COLO829 (cell line): ENCODE measurements at regions not wholly inside any gene's neighbourhood (a gene's known extent, or its start where the extent isn't known, plus 50 kb on each side); places are given as distances from the start of the nearest gene placed in this dataset.
"Not testable (repeated sequence)": the region's sequence is repeated elsewhere in the genome, so short reads cannot be mapped to it uniquely, and the experiment has no call there.

Experiments used
- DNase-seq: peaks from one replicate; pipeline ENCODE4 v3.0.0; 2012; ENCODE audit warnings: low spot score

GRCh38 chr19:30871979-30872378, 477.3 kb downstream of the TSHZ3 start:
- no peak for DNase-seq

GRCh38 chr19:30870876-30871275, 478.4 kb downstream of the TSHZ3 start:
- DNase-seq: no peak

DNA sequence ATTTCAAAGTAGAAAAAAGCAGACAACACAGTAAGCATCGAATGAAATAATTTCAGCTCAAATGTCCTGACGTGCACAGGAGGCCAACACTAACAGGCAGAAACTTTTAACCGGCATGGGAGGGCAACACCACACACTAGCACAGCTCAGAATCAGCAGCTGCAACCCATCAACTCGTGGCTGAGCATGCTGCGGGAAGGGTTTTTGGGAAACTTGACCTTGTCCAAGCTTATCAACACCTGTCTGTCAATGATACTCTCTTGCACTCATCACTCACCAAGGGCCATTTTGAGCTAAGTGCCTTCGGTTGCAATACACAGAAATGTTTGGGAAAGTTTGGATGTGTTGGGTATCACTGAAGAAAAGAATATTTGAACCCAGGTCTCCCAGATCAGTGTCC, 483.7 kb downstream of the TSHZ3 start:
- no peak for DNase-seq

DNA sequence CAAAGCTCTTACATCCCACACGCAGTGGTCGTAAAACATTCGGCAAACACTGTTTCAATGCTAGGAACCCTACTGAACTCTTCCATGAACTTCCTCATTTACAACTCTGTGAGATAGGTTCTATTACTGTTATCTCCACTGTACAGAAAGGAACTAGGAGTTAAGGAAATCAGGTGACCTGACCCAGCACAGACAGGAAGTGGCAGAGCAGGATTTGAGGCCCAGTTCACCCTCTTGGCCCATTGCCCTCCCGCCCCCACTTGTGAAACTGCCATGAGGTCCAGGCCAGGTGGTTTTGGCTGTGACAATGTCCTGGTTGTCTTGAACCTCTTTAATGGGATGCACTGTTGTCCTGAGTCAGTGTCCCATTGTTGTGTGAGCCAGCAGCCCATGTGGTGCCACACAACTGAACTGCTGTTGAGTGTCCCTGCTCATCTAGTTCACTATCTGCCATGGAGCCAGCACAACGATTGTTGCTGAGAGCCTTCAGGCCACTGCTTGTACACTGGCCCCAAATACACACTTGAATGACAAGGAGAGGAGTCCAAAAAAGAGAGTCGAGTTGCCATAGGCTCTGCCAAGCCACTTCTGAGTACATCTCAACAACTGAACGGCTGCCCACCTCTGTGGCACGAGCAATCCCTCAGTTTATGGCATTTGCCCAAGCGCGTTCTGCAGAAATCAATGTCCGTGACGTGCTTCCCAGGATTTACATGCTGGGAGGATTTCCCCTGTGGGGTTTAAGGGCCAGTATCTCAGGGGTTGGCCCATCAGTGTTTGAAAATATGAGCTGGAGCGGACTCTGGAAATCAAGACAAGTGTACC, 484.6 kb downstream of the TSHZ3 start:
- DNase-seq: no peak

- no peak for DNase-seq
Observed at GRCh38 chr19:30862876-30863275, 486.4 kb downstream of the TSHZ3 start.

- DNase-seq: no peak
Observed at GRCh38 chr19:30861919-30862318, 487.3 kb downstream of the TSHZ3 start.

DNA sequence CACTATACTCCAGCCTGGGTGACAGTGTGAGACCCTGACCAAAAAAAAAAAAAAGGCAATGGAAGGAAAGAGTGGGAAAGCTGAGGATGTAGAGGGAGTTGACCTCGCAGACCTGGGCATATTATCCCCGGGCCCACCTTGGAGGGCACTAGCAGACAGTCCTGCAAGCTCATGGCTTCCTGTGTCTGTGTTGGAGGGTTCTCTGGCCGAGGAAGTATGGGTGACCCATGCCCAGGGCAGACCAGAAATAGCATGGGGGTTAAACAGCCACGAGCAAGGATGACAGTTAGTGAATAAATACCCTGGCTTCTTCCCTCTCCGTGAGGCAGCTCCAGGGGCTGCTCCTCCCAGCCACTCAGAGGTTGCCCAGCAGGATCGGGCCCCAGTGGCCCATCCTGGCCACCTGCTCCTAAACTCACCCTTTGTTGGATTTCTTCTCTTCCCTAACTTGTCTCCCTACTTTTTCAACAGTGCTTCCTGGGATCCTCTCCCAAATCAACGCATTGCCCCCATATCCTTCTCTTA, 485.8 kb downstream of the ZNF536 start:
- DNase-seq: no peak

- no peak for DNase-seq
Observed at GRCh38 chr19:30857388-30857787, 485.2 kb downstream of the ZNF536 start.

- no peak for DNase-seq
Observed at GRCh38 chr19:30856786-30857185, 484.6 kb downstream of the ZNF536 start.

GRCh38 chr19:30856376-30856775, 484.2 kb downstream of the ZNF536 start:
- no peak for DNase-seq

GRCh38 chr19:30855442-30855841, 483.3 kb downstream of the ZNF536 start:
- no peak for DNase-seq

- no peak for DNase-seq
Observed at GRCh38 chr19:30854661-30855060, 482.5 kb downstream of the ZNF536 start.

GRCh38 chr19:30854207-30854606, 482.0 kb downstream of the ZNF536 start:
- no peak for DNase-seq

DNA sequence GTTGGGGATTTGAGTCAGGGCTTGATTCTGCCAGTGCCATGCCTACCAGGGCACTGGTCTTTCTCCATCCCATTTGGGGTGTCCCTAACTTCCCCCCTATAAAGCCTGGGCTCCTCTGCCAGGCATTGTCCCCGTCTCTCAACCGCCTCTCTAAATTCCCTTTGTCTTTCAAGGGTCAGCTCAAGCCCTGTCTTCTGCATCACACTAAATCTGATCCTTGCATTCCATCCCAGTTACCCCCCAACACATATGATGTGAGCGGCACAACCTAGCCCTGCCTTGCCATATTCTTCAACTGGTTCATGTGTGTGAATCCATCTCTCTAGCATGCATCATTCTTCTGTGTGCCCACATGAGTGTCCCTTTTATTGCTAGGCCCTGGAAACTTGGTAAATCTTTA, 480.9 kb downstream of the ZNF536 start:
- no peak for DNase-seq

GRCh38 chr19:30852168-30852567, 480.0 kb downstream of the ZNF536 start:
- DNase-seq: no peak

- no peak for DNase-seq
Observed at GRCh38 chr19:30851646-30852045, 479.5 kb downstream of the ZNF536 start.

DNA sequence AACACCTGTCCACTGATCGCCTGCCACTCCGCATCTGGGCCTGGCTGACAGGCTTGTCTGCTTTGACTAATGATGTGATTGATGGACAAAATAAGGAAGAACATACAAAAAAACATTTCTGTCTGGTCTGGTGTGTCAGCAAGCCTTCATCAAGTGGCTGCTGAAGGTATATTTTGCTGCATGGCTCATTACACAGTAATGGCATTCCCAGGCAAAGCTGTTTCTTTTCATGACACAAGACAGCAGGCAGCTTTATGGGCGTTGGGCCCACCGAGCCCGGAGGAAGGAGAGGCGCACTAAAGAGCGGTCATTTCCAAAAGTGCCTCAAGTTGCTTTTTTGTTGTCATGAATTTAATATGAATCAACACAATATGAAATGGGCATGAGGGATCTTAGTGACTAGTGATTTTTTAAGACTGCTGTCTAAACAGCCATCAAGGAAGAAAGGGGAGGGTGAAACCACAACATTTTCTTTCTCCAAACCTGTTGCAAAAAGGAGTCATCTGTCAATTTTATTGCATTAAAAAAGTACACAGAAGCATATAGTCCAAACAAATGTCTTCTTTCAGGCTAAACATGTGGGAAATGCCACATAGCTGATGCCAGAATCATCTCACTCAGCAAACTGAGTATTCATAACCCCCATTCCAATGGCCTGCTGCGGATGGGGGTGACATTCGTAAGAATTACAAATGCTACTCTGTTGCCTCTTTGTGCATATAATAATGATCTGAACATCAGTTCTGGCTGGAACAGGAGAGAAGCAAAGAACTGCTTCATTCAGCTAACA, 476.6 kb downstream of the ZNF536 start:
- no peak for DNase-seq

GRCh38 chr19:30846102-30846501, 473.9 kb downstream of the ZNF536 start:
- no peak for DNase-seq

DNA sequence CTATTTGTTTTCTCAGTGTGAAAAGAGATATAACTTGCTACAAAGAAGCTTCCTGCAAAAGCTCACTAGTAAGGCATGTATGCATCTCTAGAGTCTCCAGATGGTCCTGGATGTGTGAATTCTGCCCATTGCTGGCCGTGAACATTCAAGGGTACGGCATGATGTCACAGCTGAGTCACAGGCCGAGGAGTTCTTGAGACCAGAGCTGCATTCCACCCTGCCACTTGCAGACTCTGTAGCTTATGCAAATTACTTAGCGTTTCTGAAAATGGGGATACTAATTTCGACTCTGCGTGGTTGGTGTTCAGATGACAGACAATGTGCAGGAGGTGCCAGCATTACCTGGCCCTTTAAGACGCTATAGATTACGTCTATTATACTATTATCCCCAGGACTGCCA, 470.7 kb downstream of the ZNF536 start:
- no peak for DNase-seq

DNA sequence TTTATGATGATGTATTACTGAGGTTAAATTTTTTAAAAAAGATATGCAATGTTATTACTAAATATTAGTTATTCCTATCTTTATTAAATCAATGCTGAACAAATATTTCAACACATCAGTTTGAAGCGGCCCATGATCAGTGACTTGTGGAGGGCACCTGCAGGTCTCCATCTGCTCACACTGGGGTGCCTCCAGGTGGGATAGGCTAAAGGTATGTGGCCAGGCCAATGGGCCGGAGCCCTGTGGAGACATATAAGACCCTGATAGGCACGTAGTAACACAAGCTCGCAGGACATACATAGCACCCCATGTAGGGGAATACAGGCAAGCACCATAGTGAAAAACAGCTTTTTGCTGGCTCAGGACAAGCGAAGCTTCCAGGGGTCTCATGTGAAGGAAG, 469.8 kb downstream of the ZNF536 start:
- DNase-seq: no peak

DNA sequence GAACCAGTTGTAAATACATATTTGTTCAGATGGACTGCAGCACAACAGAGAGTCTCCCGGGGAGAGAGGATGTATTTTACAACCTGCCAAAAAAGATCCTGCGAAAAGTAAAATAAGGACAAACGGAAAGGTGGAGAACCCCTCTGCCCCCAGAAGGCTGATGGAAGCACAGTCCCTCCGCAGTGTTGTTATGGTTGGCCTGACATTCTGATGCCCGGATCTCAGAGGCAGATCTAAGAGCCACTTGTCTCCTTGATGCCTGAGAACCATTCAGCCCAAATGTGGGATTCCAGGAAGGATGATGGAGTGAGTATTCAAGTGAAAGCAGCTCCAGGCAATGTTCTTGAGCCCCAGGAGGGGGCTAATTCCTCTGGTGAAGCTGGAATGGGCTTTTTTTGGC, 458.7 kb downstream of the ZNF536 start:
- no peak for DNase-seq

DNA sequence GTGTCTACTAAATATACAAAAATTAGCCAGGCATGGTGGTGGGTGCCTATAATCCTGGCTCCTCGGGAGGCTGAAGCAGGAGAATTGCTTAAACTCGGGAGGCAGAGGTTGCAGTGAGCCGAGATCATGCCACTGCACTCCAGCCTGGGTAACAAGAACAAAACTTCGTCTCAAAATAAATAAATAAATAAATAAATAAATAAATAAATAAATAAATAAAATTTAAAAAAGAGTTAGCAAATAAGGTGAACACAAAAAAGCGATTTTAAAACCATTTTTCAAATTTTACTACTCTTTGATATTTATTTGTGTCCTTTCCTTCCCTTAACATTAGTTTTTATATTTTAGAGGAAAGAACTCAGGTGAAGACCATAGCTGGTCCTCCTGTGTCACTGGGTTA, 453.3 kb downstream of the ZNF536 start:
- not testable (repeated sequence) for DNase-seq

GRCh38 chr19:30824809-30825208, 452.6 kb downstream of the ZNF536 start:
- DNase-seq: no peak
